Right lobe of liver (tissue), 4 donors: ENCODE measurements at regions not wholly inside any gene's neighbourhood (a gene's known extent, or its start where the extent isn't known, plus 50 kb on each side); places are given as distances from the start of the nearest gene placed in this dataset.

Experiments used
- POLR2A ChIP-seq: fragments of 450-650 bp; IDR thresholded peaks from one replicate; pipeline ENCODE4 v1.6.1; 2017; ENCODE audit warnings: antibody characterized with exemption, mild to moderate bottlenecking
- TF ChIP-seq, protein P1 (sequence below), 4 donors: fragments of 200-600 bp in 3 of 4; fragments of 450-650 bp in 1 of 4; IDR thresholded peaks; one replicate each; pipeline versions ENCODE4 v1.5.1 to v1.8.0; 2016 to 2022; ENCODE audit warnings: antibody characterized with exemption in 4 of 4, mild to moderate bottlenecking in 2 of 4
- donor health status: DM: no; HTN: no; CAD: no.
- donor health status: DM: no; HTN: no; CAD: no.
- donor health status: DM: no; HTN: yes; CAD: no.

DNA sequence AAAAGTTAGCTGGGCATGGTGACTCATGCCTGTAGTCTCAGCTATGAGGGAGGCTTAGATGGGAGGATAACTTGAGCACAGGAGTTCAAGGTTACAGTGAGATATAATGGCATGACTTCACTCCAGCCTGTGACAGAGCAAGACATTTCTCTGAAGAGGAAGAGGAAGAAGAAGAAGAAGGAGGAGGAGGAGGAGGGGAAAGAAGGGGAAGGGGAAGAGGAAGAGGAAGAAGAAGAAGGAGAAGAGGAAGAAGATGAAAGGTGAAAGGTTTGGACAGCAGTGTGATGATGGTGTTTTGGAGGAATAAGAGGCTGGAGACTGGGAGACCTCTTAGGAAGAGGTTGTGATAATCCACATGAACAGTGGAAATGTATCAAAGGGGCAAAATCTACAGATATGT lies 410.7 kb upstream of the JAG1 start:
- TF ChIP-seq, protein P1, sequence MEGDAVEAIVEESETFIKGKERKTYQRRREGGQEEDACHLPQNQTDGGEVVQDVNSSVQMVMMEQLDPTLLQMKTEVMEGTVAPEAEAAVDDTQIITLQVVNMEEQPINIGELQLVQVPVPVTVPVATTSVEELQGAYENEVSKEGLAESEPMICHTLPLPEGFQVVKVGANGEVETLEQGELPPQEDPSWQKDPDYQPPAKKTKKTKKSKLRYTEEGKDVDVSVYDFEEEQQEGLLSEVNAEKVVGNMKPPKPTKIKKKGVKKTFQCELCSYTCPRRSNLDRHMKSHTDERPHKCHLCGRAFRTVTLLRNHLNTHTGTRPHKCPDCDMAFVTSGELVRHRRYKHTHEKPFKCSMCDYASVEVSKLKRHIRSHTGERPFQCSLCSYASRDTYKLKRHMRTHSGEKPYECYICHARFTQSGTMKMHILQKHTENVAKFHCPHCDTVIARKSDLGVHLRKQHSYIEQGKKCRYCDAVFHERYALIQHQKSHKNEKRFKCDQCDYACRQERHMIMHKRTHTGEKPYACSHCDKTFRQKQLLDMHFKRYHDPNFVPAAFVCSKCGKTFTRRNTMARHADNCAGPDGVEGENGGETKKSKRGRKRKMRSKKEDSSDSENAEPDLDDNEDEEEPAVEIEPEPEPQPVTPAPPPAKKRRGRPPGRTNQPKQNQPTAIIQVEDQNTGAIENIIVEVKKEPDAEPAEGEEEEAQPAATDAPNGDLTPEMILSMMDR (IDR thresholded peaks at IDR 0.05), result no peak
- TF ChIP-seq POLR2A, result no peak
